ENCODE measurements at regions not wholly inside any gene's neighbourhood (a gene's known extent, or its start where the extent isn't known, plus 50 kb on each side); places are given as distances from the start of the nearest gene placed in this dataset.

- TF ChIP-seq CTCF (conservative IDR thresholded peaks at IDR 0.05; ENCODE audit: low read length), result no peak
- no peak for TF ChIP-seq EZH2phosphoT487 (IDR thresholded peaks at IDR 0.05; ENCODE audit: borderline replicate concordance)
Observed at GRCh38 chr11:45563810-45564209, 101.6 kb downstream of the CHST1 start.

All from Loucy (cell line).